Vagina (tissue), 2 donors: ENCODE measurements at regions not wholly inside any gene's neighbourhood (a gene's known extent, or its start where the extent isn't known, plus 50 kb on each side); places are given as distances from the start of the nearest gene placed in this dataset.

Experiments used
- CTCF ChIP-seq, 3 experiments: fragments of 450-650 bp in 2 of 3; fragments of 200-600 bp in 1 of 3; sonication (generic) in 1 of 3; IDR thresholded peaks; one replicate each; pipeline ENCODE4 v1.5.1; 2017 to 2019; ENCODE audit warnings: antibody characterized with exemption in 3 of 3, mild to moderate bottlenecking in 2 of 3, moderate library complexity in 2 of 3
- POLR2AphosphoS5 ChIP-seq, 2 donors: sonication (generic); formaldehyde crosslinking; IDR thresholded peaks; one replicate each; pipeline ENCODE4 v1.9.0; 2017; ENCODE audit warnings: antibody characterized with exemption in 2 of 2, mild to moderate bottlenecking in 2 of 2, low read depth in 1 of 2; ENCODE audit not compliant: insufficient read depth in 1 of 2

GRCh38 chr12:82596483-82596882 is 90.2 kb upstream of the TMTC2 start:
- TF ChIP-seq CTCF (IDR thresholded peaks at IDR 0.05) (no peak), POLR2AphosphoS5 (IDR thresholded peaks at IDR 0.05; ENCODE audit: insufficient read depth in 1 of 2, low read depth in 1 of 2) (no peak)
